ENCODE measurements at regions not wholly inside any gene's neighbourhood (a gene's known extent, or its start where the extent isn't known, plus 50 kb on each side); places are given as distances from the start of the nearest gene placed in this dataset.

- Histone ChIP-seq H3K4me1 (no peaks in the 10 kb centered on the region), H3K4me3 (no peak overlapping the region), H3K27ac (no peak overlapping the region), H3K27me3 (no peaks in the 10 kb centered on the region), H3K9me3 (no peaks in the 10 kb centered on the region), H3K36me3 (no peaks in the 10 kb centered on the region)
- DNase-seq, result no peak
- TF ChIP-seq CTCF (IDR thresholded peaks at IDR 0.05) (no peak), POLR2A (IDR thresholded peaks at IDR 0.05) (no peak)
These were observed 390.1 kb downstream of the TDRD3 start for GRCh38 chr13:60787083-60787482.

- H3K9me3 ChIP-seq, result no peaks in the 10 kb centered on the region
- no peak overlapping the region for H3K27ac ChIP-seq
- no peaks in the 10 kb centered on the region for H3K27me3 ChIP-seq
- H3K4me1 ChIP-seq, result no peaks in the 10 kb centered on the region
- TF ChIP-seq CTCF (IDR thresholded peaks at IDR 0.05), result no peak
- no peak for TF ChIP-seq POLR2A (IDR thresholded peaks at IDR 0.05)
- DNase-seq, result no peak
- no peaks in the 10 kb centered on the region for H3K36me3 ChIP-seq
- H3K4me3 ChIP-seq, result no peak overlapping the region
These were observed 375.7 kb downstream of the TDRD3 start for GRCh38 chr13:60772726-60773125.

- Histone ChIP-seq H3K27me3 (no peaks in the 10 kb centered on the region), H3K4me1 (no peaks in the 10 kb centered on the region), H3K9me3 (no peaks in the 10 kb centered on the region), H3K4me3 (no peak overlapping the region), H3K27ac (no peak overlapping the region), H3K36me3 (no peaks in the 10 kb centered on the region)
- DNase-seq, result no peak
- TF ChIP-seq POLR2A (IDR thresholded peaks at IDR 0.05) (no peak), CTCF (IDR thresholded peaks at IDR 0.05) (no peak)
These were observed 368.8 kb downstream of the TDRD3 start for GRCh38 chr13:60765700-60766411.

- no peaks in the 10 kb centered on the region for H3K36me3 ChIP-seq
- no peak for DNase-seq
- H3K4me3 ChIP-seq, result no peak overlapping the region
- H3K27ac ChIP-seq, result no peak overlapping the region
- no peaks in the 10 kb centered on the region for H3K9me3 ChIP-seq
- no peak for TF ChIP-seq CTCF (IDR thresholded peaks at IDR 0.05)
- no peak for TF ChIP-seq POLR2A (IDR thresholded peaks at IDR 0.05)
- H3K4me1 ChIP-seq, result no peaks in the 10 kb centered on the region
- no peaks in the 10 kb centered on the region for H3K27me3 ChIP-seq
These were observed 362.5 kb downstream of the TDRD3 start for GRCh38 chr13:60759499-60759898.

- DNase-seq, result no peak
These were observed 361.6 kb downstream of the TDRD3 start for GRCh38 chr13:60758637-60759036.

More at GRCh38 chr13:60758637-60759036, 361.6 kb downstream of the TDRD3 start:
- no peak overlapping the region for H3K4me3 ChIP-seq
- H3K36me3 ChIP-seq, result no peaks in the 10 kb centered on the region
- H3K27ac ChIP-seq, result no peak overlapping the region
- H3K27me3 ChIP-seq, result no peaks in the 10 kb centered on the region
- no peaks in the 10 kb centered on the region for H3K9me3 ChIP-seq
- no peaks in the 10 kb centered on the region for H3K4me1 ChIP-seq
- TF ChIP-seq POLR2A (IDR thresholded peaks at IDR 0.05) (no peak), CTCF (IDR thresholded peaks at IDR 0.05) (no peak)

Data from Peyer's patch (tissue), 4 donors.